Mammary epithelial cell (primary cell): ENCODE measurements at regions not wholly inside any gene's neighbourhood (a gene's known extent, or its start where the extent isn't known, plus 50 kb on each side); places are given as distances from the start of the nearest gene placed in this dataset.
"Not testable (repeated sequence)": the region's sequence is repeated elsewhere in the genome, so short reads cannot be mapped to it uniquely, and the experiment has no call there.

Experiments used
- EZH2 ChIP-seq: IDR thresholded peaks from 2 replicates; pipeline ENCODE4 v1.6.1; 2012; ENCODE audit warnings: low read length, inconsistent platforms, borderline replicate concordance
- TF ChIP-seq, protein P1 (sequence below), 2 donors: IDR thresholded peaks in 1 of 2; conservative IDR thresholded peaks in 1 of 2; 2 replicates each; pipeline ENCODE4 v1.5.1; 2011 to 2012; ENCODE audit warnings: inconsistent platforms in 2 of 2, low read length in 2 of 2, mild to moderate bottlenecking in 2 of 2, control low read depth in 1 of 2, low read depth in 1 of 2; ENCODE audit not compliant: insufficient read depth in 1 of 2; ENCODE audit errors: extremely low read depth in 1 of 2

DNA sequence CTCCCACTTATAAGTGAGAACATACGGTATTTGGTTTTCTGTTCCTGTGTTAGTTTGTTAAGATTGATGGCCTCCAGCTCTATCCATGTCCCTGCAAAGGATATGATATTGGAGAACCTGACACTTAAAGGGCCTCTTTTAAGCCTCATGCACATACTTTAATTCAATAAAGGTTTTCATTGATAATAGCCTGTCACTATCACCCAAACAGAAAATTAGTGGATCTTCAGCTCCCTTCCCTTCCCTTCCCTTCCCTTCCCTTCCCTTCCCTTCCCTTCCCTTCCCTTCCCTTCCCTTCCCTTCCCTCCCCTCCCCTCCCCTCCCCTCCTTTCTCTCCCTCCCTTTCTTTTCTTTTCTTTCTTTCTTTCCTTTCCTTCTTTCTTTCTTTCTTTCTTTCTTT lies 78.7 kb downstream of the BUB3 start:
- TF ChIP-seq, protein P1, sequence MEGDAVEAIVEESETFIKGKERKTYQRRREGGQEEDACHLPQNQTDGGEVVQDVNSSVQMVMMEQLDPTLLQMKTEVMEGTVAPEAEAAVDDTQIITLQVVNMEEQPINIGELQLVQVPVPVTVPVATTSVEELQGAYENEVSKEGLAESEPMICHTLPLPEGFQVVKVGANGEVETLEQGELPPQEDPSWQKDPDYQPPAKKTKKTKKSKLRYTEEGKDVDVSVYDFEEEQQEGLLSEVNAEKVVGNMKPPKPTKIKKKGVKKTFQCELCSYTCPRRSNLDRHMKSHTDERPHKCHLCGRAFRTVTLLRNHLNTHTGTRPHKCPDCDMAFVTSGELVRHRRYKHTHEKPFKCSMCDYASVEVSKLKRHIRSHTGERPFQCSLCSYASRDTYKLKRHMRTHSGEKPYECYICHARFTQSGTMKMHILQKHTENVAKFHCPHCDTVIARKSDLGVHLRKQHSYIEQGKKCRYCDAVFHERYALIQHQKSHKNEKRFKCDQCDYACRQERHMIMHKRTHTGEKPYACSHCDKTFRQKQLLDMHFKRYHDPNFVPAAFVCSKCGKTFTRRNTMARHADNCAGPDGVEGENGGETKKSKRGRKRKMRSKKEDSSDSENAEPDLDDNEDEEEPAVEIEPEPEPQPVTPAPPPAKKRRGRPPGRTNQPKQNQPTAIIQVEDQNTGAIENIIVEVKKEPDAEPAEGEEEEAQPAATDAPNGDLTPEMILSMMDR (conservative IDR thresholded peaks at IDR 0.05 in 1 of 2, IDR thresholded peaks at IDR 0.05 in 1 of 2; ENCODE audit: extremely low read depth in 1 of 2, insufficient read depth in 1 of 2, low read depth in 1 of 2, low read length in 2 of 2) = not testable (repeated sequence)
- TF ChIP-seq EZH2 = not testable (repeated sequence)
